HG02678 (cell line): ENCODE measurements at regions not wholly inside any gene's neighbourhood (a gene's known extent, or its start where the extent isn't known, plus 50 kb on each side); places are given as distances from the start of the nearest gene placed in this dataset.

ENCODE experiments used
- ATAC-seq: cut with Tn5 transposase; IDR thresholded peaks from one replicate; pipeline ENCODE4 v1.9.1; 2021; ENCODE audit warnings: mild to moderate bottlenecking, moderate library complexity; ENCODE audit not compliant: unreplicated experiment

GRCh38 chr10:84996580-84996979, 668.2 kb downstream of the CCSER2 start:
- no peak for ATAC-seq

- no peak for ATAC-seq
Measured at GRCh38 chr10:84997870-84998269, 669.5 kb downstream of the CCSER2 start.

- ATAC-seq, result no peak
Measured at GRCh38 chr10:84999929-85000328, 671.5 kb downstream of the CCSER2 start.

GRCh38 chr10:85003083-85003482, 674.7 kb downstream of the CCSER2 start:
- no peak for ATAC-seq

- no peak for ATAC-seq
Measured at GRCh38 chr10:85008488-85009184, 680.2 kb downstream of the CCSER2 start.

GRCh38 chr10:85012305-85012704, 683.9 kb downstream of the CCSER2 start:
- ATAC-seq, result no peak

GRCh38 chr10:85026878-85027467, 698.6 kb downstream of the CCSER2 start:
- ATAC-seq, result no peak

GRCh38 chr10:85032981-85033380, 704.6 kb downstream of the CCSER2 start:
- no peak for ATAC-seq

GRCh38 chr10:85036661-85037060, 708.3 kb downstream of the CCSER2 start:
- ATAC-seq, result no peak

GRCh38 chr10:85039311-85039710, 710.9 kb downstream of the CCSER2 start:
- no peak for ATAC-seq

- ATAC-seq, result no peak
Measured at GRCh38 chr10:85043207-85043606, 714.8 kb downstream of the CCSER2 start.

GRCh38 chr10:85045046-85045445, 716.7 kb downstream of the CCSER2 start:
- ATAC-seq, result no peak

GRCh38 chr10:85047170-85047834, 718.9 kb downstream of the CCSER2 start:
- ATAC-seq, result no peak

- ATAC-seq, result no peak
Measured at GRCh38 chr10:85047979-85048378, 719.6 kb downstream of the CCSER2 start.

GRCh38 chr10:85048644-85049043, 720.3 kb downstream of the CCSER2 start:
- ATAC-seq, result no peak

GRCh38 chr10:85060944-85061343, 732.6 kb downstream of the CCSER2 start:
- no peak for ATAC-seq

GRCh38 chr10:85061401-85061800, 733.0 kb downstream of the CCSER2 start:
- ATAC-seq, result no peak

GRCh38 chr10:85067955-85068354, 739.6 kb downstream of the CCSER2 start:
- no peak for ATAC-seq

GRCh38 chr10:85080934-85081333, 752.5 kb downstream of the CCSER2 start:
- ATAC-seq, result no peak

GRCh38 chr10:85098835-85099521, 770.6 kb downstream of the CCSER2 start:
- no peak for ATAC-seq

- no peak for ATAC-seq
Measured at GRCh38 chr10:85100495-85100894, 772.1 kb downstream of the CCSER2 start.
